HEK293 (cell line): ENCODE measurements at regions not wholly inside any gene's neighbourhood (a gene's known extent, or its start where the extent isn't known, plus 50 kb on each side); places are given as distances from the start of the nearest gene placed in this dataset.

ENCODE experiments used
- CTCF ChIA-PET: fragments of 350-600 bp; formaldehyde crosslinking; extraction: SDS; loops from one replicate; lab custom pipeline; 2021; ENCODE audit warnings: antibody characterized with exemption; lab: Yijun Ruan, JAX
- POLR2A ChIA-PET: fragments of 300-600 bp; formaldehyde crosslinking; extraction: SDS; loops from one replicate; lab custom pipeline; 2020; ENCODE audit warnings: antibody characterized with exemption, inconsistent platforms; lab: Yijun Ruan, JAX
- H3K27ac ChIP-seq: fragments of 200-500 bp; sonication (Bioruptor generic); 2 replicates; pipeline ENCODE4 v1.5.1; 2014; ENCODE audit warnings: low read depth, low read length, control low read depth, inconsistent platforms; ENCODE audit errors: extremely low read depth
- H3K36me3 ChIP-seq, 2 experiments: fragments of 200-500 bp in 1 of 2; sonication (Bioruptor generic) in 1 of 2; 1 replicate in 1 of 2; 2 replicates in 1 of 2; pipeline ENCODE4 v1.5.1; 2014 to 2017; ENCODE audit warnings: inconsistent platforms in 2 of 2, low read length in 2 of 2; ENCODE audit not compliant: control insufficient read depth in 2 of 2, insufficient read depth in 1 of 2
- H3K4me1 ChIP-seq: fragments of 200-500 bp; sonication (Bioruptor generic); 2 replicates; pipeline ENCODE4 v1.5.1; 2014; ENCODE audit warnings: mild to moderate bottlenecking, low read length, inconsistent platforms; ENCODE audit not compliant: control insufficient read depth, insufficient read depth
- H3K4me3 ChIP-seq: 2 replicates; pipeline ENCODE4 v1.5.1; 2011; ENCODE audit warnings: low read depth, mild to moderate bottlenecking, control low read depth, low read length, moderate library complexity
- H3K9me3 ChIP-seq: fragments of 200-500 bp; sonication (Bioruptor generic); 2 replicates; pipeline ENCODE4 v1.5.1; 2014; ENCODE audit warnings: low read depth, low read length, inconsistent platforms; ENCODE audit not compliant: control insufficient read depth, insufficient read depth
- RBAK ChIP-seq: fragments of 450-650 bp; formaldehyde crosslinking; IDR thresholded peaks from 2 replicates; pipeline ENCODE4 v1.5.1; 2016; ENCODE audit warnings: missing biosample characterization, missing genetic modification characterization
- TRIM28 ChIP-seq: IDR thresholded peaks from 2 replicates; pipeline ENCODE4 v1.6.1; 2011; ENCODE audit warnings: low read length, control low read depth, borderline replicate concordance
- WT1 ChIP-seq: fragments of 450-650 bp; formaldehyde crosslinking; IDR thresholded peaks from 2 replicates; pipeline ENCODE4 v1.5.1; 2016; ENCODE audit warnings: missing biosample characterization, missing genetic modification characterization
- ZFP37 ChIP-seq: fragments of 450-650 bp; formaldehyde crosslinking; IDR thresholded peaks from 2 replicates; pipeline ENCODE4 v1.5.1; 2016; ENCODE audit warnings: missing biosample characterization, missing genetic modification characterization
- ZFP41 ChIP-seq: fragments of 450-650 bp; formaldehyde crosslinking; IDR thresholded peaks from 2 replicates; pipeline ENCODE4 v1.5.1; 2016; ENCODE audit warnings: missing biosample characterization, missing genetic modification characterization, borderline replicate concordance
- ZIC2 ChIP-seq: fragments of 450-650 bp; formaldehyde crosslinking; IDR thresholded peaks from 2 replicates; pipeline ENCODE4 v1.5.1; 2016; ENCODE audit warnings: missing biosample characterization, missing genetic modification characterization
- ZNF140 ChIP-seq: fragments of 450-650 bp; formaldehyde crosslinking; IDR thresholded peaks from 2 replicates; pipeline ENCODE4 v1.5.1; 2016; ENCODE audit warnings: missing biosample characterization, missing genetic modification characterization
- ZNF155 ChIP-seq: fragments of 450-650 bp; formaldehyde crosslinking; IDR thresholded peaks from 2 replicates; pipeline ENCODE4 v1.5.1; 2016; ENCODE audit warnings: missing biosample characterization, missing genetic modification characterization
- ZNF248 ChIP-seq: fragments of 450-650 bp; formaldehyde crosslinking; IDR thresholded peaks from 2 replicates; pipeline ENCODE4 v1.5.1; 2017; ENCODE audit warnings: missing biosample characterization, missing genetic modification characterization
- ZNF335 ChIP-seq: fragments of 450-650 bp; formaldehyde crosslinking; conservative IDR thresholded peaks from 2 replicates; pipeline ENCODE4 v1.5.1; 2016; ENCODE audit warnings: missing biosample characterization, missing genetic modification characterization
- ZNF341 ChIP-seq: fragments of 450-650 bp; formaldehyde crosslinking; IDR thresholded peaks from 2 replicates; pipeline ENCODE4; 2016; ENCODE audit warnings: low read depth, missing biosample characterization, missing genetic modification characterization
- ZNF404 ChIP-seq: fragments of 450-650 bp; formaldehyde crosslinking; IDR thresholded peaks from 2 replicates; pipeline ENCODE4 v1.5.1; 2017; ENCODE audit warnings: missing biosample characterization, missing genetic modification characterization
- ZNF501 ChIP-seq: fragments of 450-650 bp; formaldehyde crosslinking; IDR thresholded peaks from 2 replicates; pipeline ENCODE4 v1.5.1; 2016; ENCODE audit warnings: missing biosample characterization, missing genetic modification characterization
- ZNF558 ChIP-seq: fragments of 450-650 bp; formaldehyde crosslinking; IDR thresholded peaks from 2 replicates; pipeline ENCODE4 v1.5.1; 2016; ENCODE audit warnings: missing biosample characterization, missing genetic modification characterization
- ZNF585B ChIP-seq: fragments of 450-650 bp; formaldehyde crosslinking; IDR thresholded peaks from 2 replicates; pipeline ENCODE4 v1.5.1; 2016; ENCODE audit warnings: missing biosample characterization, missing genetic modification characterization
- ZNF654 ChIP-seq: fragments of 450-650 bp; formaldehyde crosslinking; IDR thresholded peaks from 2 replicates; pipeline ENCODE4 v1.5.1; 2016; ENCODE audit warnings: low read depth, missing biosample characterization, missing genetic modification characterization
- ZNF677 ChIP-seq: fragments of 450-650 bp; IDR thresholded peaks from 2 replicates; pipeline ENCODE4 v1.5.0; 2018; ENCODE audit warnings: missing biosample characterization, mild to moderate bottlenecking, missing genetic modification characterization, moderate library complexity
- ZNF785 ChIP-seq: fragments of 450-650 bp; formaldehyde crosslinking; IDR thresholded peaks from 2 replicates; pipeline ENCODE4 v1.5.1; 2016; ENCODE audit warnings: missing biosample characterization, missing genetic modification characterization
- ZNF837 ChIP-seq: fragments of 450-650 bp; formaldehyde crosslinking; IDR thresholded peaks from 2 replicates; pipeline ENCODE4 v1.5.1; 2016; ENCODE audit warnings: missing biosample characterization, missing genetic modification characterization
- ZXDB ChIP-seq: fragments of 450-650 bp; formaldehyde crosslinking; IDR thresholded peaks from 2 replicates; pipeline ENCODE4 v1.5.1; 2016; ENCODE audit warnings: missing biosample characterization, missing genetic modification characterization
- TF ChIP-seq, protein P1 (sequence below): fragments of 450-650 bp; formaldehyde crosslinking; optimal IDR thresholded peaks from 2 replicates; pipeline ENCODE3; 2016; ENCODE audit warnings: missing biosample characterization, mild to moderate bottlenecking, missing genetic modification characterization
- TF ChIP-seq, protein P2 (sequence below): fragments of 450-650 bp; formaldehyde crosslinking; IDR thresholded peaks from 2 replicates; pipeline ENCODE4 v1.5.1; 2017; ENCODE audit warnings: missing biosample characterization, missing genetic modification characterization
- TF ChIP-seq, protein P3 (sequence below): fragments of 450-650 bp; formaldehyde crosslinking; IDR thresholded peaks from 2 replicates; pipeline ENCODE4 v1.5.1; 2016; ENCODE audit warnings: missing biosample characterization, missing genetic modification characterization, low read depth
- TF ChIP-seq, protein P4 (sequence below): fragments of 450-650 bp; formaldehyde crosslinking; IDR thresholded peaks from 2 replicates; pipeline ENCODE4 v1.5.1; 2016; ENCODE audit warnings: missing biosample characterization, missing genetic modification characterization
- TF ChIP-seq, protein P5 (sequence below): fragments of 450-650 bp; formaldehyde crosslinking; IDR thresholded peaks from 2 replicates; pipeline ENCODE4 v1.5.1; 2017; ENCODE audit warnings: missing biosample characterization, missing genetic modification characterization

DNA sequence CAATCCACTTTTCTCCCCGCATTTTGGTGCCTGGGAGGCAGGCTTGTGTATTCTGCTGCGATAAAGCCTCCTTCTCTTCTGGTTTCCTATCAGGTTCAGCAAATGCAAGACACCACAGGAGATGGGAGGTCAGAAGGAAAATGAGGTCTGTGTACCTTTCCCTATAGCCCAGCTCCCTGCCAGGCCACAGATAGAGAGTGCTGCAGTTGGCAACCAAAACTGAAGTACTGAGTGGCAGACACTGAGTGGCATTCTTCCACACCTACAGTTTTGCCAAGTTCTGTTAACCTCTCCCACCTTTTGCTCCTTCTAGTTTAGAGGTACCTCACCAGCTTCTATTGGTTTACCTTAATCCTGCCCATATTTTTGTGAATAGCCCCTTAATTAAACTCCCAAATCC is 948.4 kb downstream of the SORCS1 start (continued):
- no peak for TF ChIP-seq TRIM28
- TF ChIP-seq ZNF785 = no peak

DNA sequence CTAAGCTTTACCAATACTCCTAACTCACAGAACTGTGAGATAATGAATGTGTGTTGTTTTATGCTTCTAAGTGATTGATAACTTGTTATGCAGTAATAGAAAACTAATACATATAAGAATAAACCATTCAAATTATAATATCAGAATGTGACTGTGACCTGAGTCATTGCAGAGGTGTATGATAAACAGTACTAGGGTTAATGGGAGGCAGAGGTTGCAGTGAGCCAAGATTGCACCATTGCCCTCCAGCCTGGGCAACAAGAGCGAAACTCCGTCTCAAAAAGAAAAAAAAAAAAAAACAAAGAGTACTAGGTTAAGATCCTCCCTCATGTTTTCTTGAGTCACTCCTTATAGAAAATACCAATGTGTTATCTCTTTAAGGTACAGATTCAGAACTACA is 950.3 kb downstream of the SORCS1 start:
- TF ChIP-seq ZFP41 (tag by site-specific recombination) = no peak
- no peak for TF ChIP-seq RBAK (tag by site-specific recombination)
- TF ChIP-seq ZNF677 (tag by site-specific recombination) = no peak
- TF ChIP-seq, protein P1, sequence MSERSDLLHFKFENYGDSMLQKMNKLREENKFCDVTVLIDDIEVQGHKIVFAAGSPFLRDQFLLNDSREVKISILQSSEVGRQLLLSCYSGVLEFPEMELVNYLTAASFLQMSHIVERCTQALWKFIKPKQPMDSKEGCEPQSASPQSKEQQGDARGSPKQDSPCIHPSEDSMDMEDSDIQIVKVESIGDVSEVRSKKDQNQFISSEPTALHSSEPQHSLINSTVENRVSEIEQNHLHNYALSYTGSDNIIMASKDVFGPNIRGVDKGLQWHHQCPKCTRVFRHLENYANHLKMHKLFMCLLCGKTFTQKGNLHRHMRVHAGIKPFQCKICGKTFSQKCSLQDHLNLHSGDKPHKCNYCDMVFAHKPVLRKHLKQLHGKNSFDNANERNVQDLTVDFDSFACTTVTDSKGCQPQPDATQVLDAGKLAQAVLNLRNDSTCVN = no peak
- no peak for TF ChIP-seq ZFP37
- no peak overlapping the region for H3K4me3 ChIP-seq
- no peaks in the 10 kb centered on the region for H3K36me3 ChIP-seq
- no peak overlapping the region for H3K27ac ChIP-seq
- CTCF ChIA-PET = no interaction called here
- H3K4me1 ChIP-seq = no peaks in the 10 kb centered on the region
- POLR2A ChIA-PET = no interaction called here
- H3K9me3 ChIP-seq = no peaks in the 10 kb centered on the region

DNA sequence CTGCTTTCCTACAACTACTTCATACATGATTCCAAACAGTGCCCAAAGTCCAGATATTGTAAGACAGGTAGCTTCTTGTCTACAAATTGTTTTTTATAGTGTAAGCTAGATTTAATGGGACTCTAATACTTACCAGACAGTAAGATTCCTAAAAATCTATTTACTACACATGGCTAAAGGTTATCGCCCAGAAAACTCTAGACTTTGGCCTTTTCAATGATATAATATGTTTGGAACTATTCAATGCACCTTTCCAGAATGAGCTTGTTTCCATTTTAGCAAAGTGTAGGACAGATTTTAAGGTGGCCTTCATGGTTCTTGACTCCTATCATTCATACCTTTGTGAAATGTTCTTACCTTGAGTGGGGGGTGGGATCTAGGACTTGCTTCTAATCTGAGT is 951.0 kb downstream of the SORCS1 start:
- Histone ChIP-seq H3K36me3 (no peaks in the 10 kb centered on the region), H3K9me3 (no peaks in the 10 kb centered on the region), H3K4me1 (no peaks in the 10 kb centered on the region), H3K4me3 (no peak overlapping the region), H3K27ac (no peak overlapping the region)
- POLR2A ChIA-PET = no interaction called here
- CTCF ChIA-PET = no interaction called here
- no peak for TF ChIP-seq ZXDB
- TF ChIP-seq ZNF585B (tag by site-specific recombination) = no peak
- TF ChIP-seq ZNF837 = no peak
- TF ChIP-seq ZNF341 (tag by site-specific recombination) = no peak
- TF ChIP-seq, protein P2, sequence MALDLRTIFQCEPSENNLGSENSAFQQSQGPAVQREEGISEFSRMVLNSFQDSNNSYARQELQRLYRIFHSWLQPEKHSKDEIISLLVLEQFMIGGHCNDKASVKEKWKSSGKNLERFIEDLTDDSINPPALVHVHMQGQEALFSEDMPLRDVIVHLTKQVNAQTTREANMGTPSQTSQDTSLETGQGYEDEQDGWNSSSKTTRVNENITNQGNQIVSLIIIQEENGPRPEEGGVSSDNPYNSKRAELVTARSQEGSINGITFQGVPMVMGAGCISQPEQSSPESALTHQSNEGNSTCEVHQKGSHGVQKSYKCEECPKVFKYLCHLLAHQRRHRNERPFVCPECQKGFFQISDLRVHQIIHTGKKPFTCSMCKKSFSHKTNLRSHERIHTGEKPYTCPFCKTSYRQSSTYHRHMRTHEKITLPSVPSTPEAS (tag by site-specific recombination) = no peak
- TF ChIP-seq ZNF404 = no peak
- no peak for TF ChIP-seq ZNF501 (tag by site-specific recombination)
- no peak for TF ChIP-seq ZNF248 (tag by site-specific recombination)
- TF ChIP-seq ZNF654 (tag by site-specific recombination) = no peak
- TF ChIP-seq, protein P3, sequence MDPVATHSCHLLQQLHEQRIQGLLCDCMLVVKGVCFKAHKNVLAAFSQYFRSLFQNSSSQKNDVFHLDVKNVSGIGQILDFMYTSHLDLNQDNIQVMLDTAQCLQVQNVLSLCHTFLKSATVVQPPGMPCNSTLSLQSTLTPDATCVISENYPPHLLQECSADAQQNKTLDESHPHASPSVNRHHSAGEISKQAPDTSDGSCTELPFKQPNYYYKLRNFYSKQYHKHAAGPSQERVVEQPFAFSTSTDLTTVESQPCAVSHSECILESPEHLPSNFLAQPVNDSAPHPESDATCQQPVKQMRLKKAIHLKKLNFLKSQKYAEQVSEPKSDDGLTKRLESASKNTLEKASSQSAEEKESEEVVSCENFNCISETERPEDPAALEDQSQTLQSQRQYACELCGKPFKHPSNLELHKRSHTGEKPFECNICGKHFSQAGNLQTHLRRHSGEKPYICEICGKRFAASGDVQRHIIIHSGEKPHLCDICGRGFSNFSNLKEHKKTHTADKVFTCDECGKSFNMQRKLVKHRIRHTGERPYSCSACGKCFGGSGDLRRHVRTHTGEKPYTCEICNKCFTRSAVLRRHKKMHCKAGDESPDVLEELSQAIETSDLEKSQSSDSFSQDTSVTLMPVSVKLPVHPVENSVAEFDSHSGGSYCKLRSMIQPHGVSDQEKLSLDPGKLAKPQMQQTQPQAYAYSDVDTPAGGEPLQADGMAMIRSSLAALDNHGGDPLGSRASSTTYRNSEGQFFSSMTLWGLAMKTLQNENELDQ (tag by site-specific recombination) = no peak
- TF ChIP-seq ZNF140 (tag by site-specific recombination) = no peak
- TF ChIP-seq ZIC2 (tag by site-specific recombination) = no peak
- TF ChIP-seq, protein P4, sequence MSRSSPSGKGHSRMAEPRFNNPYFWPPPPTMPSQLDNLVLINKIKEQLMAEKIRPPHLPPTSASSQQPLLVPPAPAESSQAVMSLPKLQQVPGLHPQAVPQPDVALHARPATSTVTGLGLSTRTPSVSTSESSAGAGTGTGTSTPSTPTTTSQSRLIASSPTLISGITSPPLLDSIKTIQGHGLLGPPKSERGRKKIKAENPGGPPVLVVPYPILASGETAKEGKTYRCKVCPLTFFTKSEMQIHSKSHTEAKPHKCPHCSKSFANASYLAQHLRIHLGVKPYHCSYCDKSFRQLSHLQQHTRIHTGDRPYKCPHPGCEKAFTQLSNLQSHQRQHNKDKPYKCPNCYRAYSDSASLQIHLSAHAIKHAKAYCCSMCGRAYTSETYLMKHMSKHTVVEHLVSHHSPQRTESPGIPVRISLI (tag by site-specific recombination) = no peak
- TF ChIP-seq WT1 (tag by site-specific recombination) = no peak
- TF ChIP-seq, protein P5, sequence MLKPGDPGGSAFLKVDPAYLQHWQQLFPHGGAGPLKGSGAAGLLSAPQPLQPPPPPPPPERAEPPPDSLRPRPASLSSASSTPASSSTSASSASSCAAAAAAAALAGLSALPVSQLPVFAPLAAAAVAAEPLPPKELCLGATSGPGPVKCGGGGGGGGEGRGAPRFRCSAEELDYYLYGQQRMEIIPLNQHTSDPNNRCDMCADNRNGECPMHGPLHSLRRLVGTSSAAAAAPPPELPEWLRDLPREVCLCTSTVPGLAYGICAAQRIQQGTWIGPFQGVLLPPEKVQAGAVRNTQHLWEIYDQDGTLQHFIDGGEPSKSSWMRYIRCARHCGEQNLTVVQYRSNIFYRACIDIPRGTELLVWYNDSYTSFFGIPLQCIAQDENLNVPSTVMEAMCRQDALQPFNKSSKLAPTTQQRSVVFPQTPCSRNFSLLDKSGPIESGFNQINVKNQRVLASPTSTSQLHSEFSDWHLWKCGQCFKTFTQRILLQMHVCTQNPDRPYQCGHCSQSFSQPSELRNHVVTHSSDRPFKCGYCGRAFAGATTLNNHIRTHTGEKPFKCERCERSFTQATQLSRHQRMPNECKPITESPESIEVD (tag by site-specific recombination) = no peak
- TF ChIP-seq ZNF335 (tag by site-specific recombination) = no peak
- TF ChIP-seq ZNF155 (tag by site-specific recombination) = no peak
- no peak for TF ChIP-seq ZNF558
